ENCODE measurements at regions not wholly inside any gene's neighbourhood (a gene's known extent, or its start where the extent isn't known, plus 50 kb on each side); places are given as distances from the start of the nearest gene placed in this dataset.

DNA sequence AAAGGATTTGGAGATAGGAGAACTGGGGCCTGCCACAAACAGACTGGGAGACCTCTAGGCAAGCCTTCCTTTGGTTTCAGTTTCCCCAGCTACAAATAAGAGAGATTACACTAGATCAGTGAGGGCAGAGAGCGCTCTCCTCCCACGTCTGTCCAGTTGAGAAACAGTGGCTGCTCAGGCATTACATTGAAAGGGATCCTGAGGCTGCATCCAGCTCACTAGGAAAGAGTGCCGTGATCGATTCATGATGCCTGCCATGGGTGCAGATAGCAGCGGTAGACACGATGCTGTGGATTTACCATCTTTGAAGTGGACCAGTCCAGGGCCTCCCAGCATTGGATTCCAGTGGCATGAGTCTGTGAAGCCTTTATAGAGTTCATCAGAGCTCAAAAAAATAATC is 62.6 kb downstream of the EN1 start (continued):
- TF ChIP-seq, protein P1, sequence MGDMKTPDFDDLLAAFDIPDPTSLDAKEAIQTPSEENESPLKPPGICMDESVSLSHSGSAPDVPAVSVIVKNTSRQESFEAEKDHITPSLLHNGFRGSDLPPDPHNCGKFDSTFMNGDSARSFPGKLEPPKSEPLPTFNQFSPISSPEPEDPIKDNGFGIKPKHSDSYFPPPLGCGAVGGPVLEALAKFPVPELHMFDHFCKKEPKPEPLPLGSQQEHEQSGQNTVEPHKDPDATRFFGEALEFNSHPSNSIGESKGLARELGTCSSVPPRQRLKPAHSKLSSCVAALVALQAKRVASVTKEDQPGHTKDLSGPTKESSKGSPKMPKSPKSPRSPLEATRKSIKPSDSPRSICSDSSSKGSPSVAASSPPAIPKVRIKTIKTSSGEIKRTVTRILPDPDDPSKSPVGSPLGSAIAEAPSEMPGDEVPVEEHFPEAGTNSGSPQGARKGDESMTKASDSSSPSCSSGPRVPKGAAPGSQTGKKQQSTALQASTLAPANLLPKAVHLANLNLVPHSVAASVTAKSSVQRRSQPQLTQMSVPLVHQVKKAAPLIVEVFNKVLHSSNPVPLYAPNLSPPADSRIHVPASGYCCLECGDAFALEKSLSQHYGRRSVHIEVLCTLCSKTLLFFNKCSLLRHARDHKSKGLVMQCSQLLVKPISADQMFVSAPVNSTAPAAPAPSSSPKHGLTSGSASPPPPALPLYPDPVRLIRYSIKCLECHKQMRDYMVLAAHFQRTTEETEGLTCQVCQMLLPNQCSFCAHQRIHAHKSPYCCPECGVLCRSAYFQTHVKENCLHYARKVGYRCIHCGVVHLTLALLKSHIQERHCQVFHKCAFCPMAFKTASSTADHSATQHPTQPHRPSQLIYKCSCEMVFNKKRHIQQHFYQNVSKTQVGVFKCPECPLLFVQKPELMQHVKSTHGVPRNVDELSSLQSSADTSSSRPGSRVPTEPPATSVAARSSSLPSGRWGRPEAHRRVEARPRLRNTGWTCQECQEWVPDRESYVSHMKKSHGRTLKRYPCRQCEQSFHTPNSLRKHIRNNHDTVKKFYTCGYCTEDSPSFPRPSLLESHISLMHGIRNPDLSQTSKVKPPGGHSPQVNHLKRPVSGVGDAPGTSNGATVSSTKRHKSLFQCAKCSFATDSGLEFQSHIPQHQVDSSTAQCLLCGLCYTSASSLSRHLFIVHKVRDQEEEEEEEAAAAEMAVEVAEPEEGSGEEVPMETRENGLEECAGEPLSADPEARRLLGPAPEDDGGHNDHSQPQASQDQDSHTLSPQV (IDR thresholded peaks at IDR 0.05): no peak
- TF ChIP-seq ASH2L (IDR thresholded peaks at IDR 0.05; ENCODE audit: borderline replicate concordance, low read depth) (no peak), RELA (IDR thresholded peaks at IDR 0.05; ENCODE audit: borderline replicate concordance, partially characterized antibody) (no peak)

DNA sequence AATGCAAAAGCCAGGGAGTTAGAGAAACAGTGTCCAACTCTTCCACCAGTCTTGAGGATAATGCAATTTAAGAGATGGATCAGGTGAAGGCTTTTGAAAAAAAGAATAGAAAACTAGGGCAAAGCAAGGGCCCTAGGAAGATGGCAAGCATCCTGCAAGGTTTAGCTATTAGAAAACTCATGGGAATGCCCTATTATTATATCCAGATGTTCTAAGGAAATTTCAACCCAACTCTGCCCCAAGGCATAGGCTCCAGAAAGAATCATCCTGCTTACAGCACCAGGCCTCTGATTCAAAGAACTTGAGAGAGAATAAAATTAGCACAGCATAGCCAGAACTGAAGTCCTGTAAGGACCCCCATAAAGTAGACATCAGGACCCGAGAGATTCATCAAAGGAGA is 68.1 kb downstream of the EN1 start:
- Histone ChIP-seq H3K27ac (ENCODE audit: control insufficient read depth, insufficient read depth) (no peak overlapping the region), H4K20me1 (ENCODE audit: control insufficient read depth, insufficient read depth) (no peaks in the 10 kb centered on the region), H3K4me2 (ENCODE audit: control insufficient read depth, insufficient read depth) (no peak overlapping the region), H3K79me2 (ENCODE audit: control insufficient read depth, insufficient read depth, low read length) (no peaks in the 10 kb centered on the region), H3K36me3 (ENCODE audit: control insufficient read depth in 2 of 2, insufficient read depth in 2 of 2, low read length in 1 of 2) (no peaks in the 10 kb centered on the region), H3K4me1 (ENCODE audit: control insufficient read depth, insufficient read depth, low read length) (no peaks in the 10 kb centered on the region), H2AFZ (ENCODE audit: control insufficient read depth, low read depth, low read length) (no peak overlapping the region), H3K9me3 (replicated peaks; ENCODE audit: control insufficient read depth, insufficient read depth, low read length) (no peaks in the 10 kb centered on the region), H3K27me3 (replicated peaks in 1 of 2; ENCODE audit: control insufficient read depth in 2 of 2, insufficient read depth in 2 of 2, low read length in 1 of 2) (peaks cover 0 to 4% of the 10 kb centered on the region in 2 experiments; a peak in 2 of 4 replicates), H3K4me3 (no peak overlapping the region), H3K9ac (ENCODE audit: control insufficient read depth, insufficient read depth, low read length) (no peak overlapping the region)
- CTCF ChIA-PET: no interaction called here
- SMC1A ChIA-PET (ENCODE audit: uncharacterized antibody, unreplicated experiment): interaction anchor here (1.1 kb wide), 1 partner anchor 15 kb away, joined by 3 read pairs; no protein-coding TSS in a partner anchor
- FAIRE-seq (no peak), ATAC-seq (no peak), DNase-seq (ENCODE audit: low read depth, low spot score) (no peak)
- RAD21 ChIA-PET (ENCODE audit: unreplicated experiment): no interaction called here
- BruUV-seq (replicated peaks): no TSS peak
- 0% methylated on average over 1 of the region's 1 CpG for WGBS (ENCODE audit: insufficient coverage, insufficient replicate concordance, low lambda C conversion rate, missing lambda C conversion rate)
- intact Hi-C loops (cut with micrococcal nuclease; ENCODE audit: unreplicated experiment) (no loop called here), in situ Hi-C loops (cut with MboI) (no loop called here)
- POLR2A ChIA-PET: no interaction called here
- no peak for TF ChIP-seq RFX5 (IDR thresholded peaks at IDR 0.05; ENCODE audit: low read depth, low read length)
- no peak for TF ChIP-seq TCF3 (IDR thresholded peaks at IDR 0.05; ENCODE audit: borderline replicate concordance, insufficient read depth, low read depth, low read length)
- no peak for TF ChIP-seq ASH2L (IDR thresholded peaks at IDR 0.05; ENCODE audit: borderline replicate concordance, low read depth)
- TF ChIP-seq, protein P2, sequence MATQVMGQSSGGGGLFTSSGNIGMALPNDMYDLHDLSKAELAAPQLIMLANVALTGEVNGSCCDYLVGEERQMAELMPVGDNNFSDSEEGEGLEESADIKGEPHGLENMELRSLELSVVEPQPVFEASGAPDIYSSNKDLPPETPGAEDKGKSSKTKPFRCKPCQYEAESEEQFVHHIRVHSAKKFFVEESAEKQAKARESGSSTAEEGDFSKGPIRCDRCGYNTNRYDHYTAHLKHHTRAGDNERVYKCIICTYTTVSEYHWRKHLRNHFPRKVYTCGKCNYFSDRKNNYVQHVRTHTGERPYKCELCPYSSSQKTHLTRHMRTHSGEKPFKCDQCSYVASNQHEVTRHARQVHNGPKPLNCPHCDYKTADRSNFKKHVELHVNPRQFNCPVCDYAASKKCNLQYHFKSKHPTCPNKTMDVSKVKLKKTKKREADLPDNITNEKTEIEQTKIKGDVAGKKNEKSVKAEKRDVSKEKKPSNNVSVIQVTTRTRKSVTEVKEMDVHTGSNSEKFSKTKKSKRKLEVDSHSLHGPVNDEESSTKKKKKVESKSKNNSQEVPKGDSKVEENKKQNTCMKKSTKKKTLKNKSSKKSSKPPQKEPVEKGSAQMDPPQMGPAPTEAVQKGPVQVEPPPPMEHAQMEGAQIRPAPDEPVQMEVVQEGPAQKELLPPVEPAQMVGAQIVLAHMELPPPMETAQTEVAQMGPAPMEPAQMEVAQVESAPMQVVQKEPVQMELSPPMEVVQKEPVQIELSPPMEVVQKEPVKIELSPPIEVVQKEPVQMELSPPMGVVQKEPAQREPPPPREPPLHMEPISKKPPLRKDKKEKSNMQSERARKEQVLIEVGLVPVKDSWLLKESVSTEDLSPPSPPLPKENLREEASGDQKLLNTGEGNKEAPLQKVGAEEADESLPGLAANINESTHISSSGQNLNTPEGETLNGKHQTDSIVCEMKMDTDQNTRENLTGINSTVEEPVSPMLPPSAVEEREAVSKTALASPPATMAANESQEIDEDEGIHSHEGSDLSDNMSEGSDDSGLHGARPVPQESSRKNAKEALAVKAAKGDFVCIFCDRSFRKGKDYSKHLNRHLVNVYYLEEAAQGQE (IDR thresholded peaks at IDR 0.05; ENCODE audit: low read depth, low read length): no peak
- TF ChIP-seq SP1 (IDR thresholded peaks at IDR 0.05; ENCODE audit: low read depth, low read length): no peak
- TF ChIP-seq, protein P3, sequence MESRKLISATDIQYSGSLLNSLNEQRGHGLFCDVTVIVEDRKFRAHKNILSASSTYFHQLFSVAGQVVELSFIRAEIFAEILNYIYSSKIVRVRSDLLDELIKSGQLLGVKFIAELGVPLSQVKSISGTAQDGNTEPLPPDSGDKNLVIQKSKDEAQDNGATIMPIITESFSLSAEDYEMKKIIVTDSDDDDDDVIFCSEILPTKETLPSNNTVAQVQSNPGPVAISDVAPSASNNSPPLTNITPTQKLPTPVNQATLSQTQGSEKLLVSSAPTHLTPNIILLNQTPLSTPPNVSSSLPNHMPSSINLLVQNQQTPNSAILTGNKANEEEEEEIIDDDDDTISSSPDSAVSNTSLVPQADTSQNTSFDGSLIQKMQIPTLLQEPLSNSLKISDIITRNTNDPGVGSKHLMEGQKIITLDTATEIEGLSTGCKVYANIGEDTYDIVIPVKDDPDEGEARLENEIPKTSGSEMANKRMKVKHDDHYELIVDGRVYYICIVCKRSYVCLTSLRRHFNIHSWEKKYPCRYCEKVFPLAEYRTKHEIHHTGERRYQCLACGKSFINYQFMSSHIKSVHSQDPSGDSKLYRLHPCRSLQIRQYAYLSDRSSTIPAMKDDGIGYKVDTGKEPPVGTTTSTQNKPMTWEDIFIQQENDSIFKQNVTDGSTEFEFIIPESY (IDR thresholded peaks at IDR 0.05): no peak
- no peak for TF ChIP-seq ZNF217 (IDR thresholded peaks at IDR 0.05)
- no peak for TF ChIP-seq SIN3A (IDR thresholded peaks at IDR 0.05; ENCODE audit: low read depth, low read length)

Measured in GM12878 (cell line).